GM18499 (cell line): ENCODE measurements at regions not wholly inside any gene's neighbourhood (a gene's known extent, or its start where the extent isn't known, plus 50 kb on each side); places are given as distances from the start of the nearest gene placed in this dataset.
A peak's percentile ranks its signal among the peaks of the same experiment; 100 is the strongest.
"Not testable (repeated sequence)": the region's sequence is repeated elsewhere in the genome, so short reads cannot be mapped to it uniquely, and the experiment has no call there.

Source experiments
- ATAC-seq: cut with Tn5 transposase; IDR thresholded peaks from one replicate; pipeline ENCODE4 v1.9.1; 2021; ENCODE audit warnings: moderate number of reproducible peaks; ENCODE audit not compliant: insufficient read depth, unreplicated experiment

- ATAC-seq, result no peak
These were observed 314.3 kb downstream of the NUP35 start for GRCh38 chr2:183438541-183438940.

GRCh38 chr2:183455056-183455455, 330.8 kb downstream of the NUP35 start:
- ATAC-seq, result no peak

GRCh38 chr2:183456177-183456576, 331.9 kb downstream of the NUP35 start:
- no peak for ATAC-seq

GRCh38 chr2:183458460-183458859, 334.2 kb downstream of the NUP35 start:
- no peak for ATAC-seq

- ATAC-seq, result no peak
These were observed 335.2 kb downstream of the NUP35 start for GRCh38 chr2:183459466-183459865.

GRCh38 chr2:183463821-183464220, 339.6 kb downstream of the NUP35 start:
- no peak for ATAC-seq

GRCh38 chr2:183465048-183465447, 340.8 kb downstream of the NUP35 start:
- no peak for ATAC-seq

- ATAC-seq, result no peak
These were observed 350.9 kb downstream of the NUP35 start for GRCh38 chr2:183474912-183475695.

GRCh38 chr2:183476490-183476889, 352.2 kb downstream of the NUP35 start:
- ATAC-seq, result no peak

- ATAC-seq, result no peak
These were observed 353.1 kb downstream of the NUP35 start for GRCh38 chr2:183477296-183477695.

GRCh38 chr2:183478941-183479595, 354.8 kb downstream of the NUP35 start:
- ATAC-seq, result not testable (repeated sequence)

- ATAC-seq, result no peak
These were observed 363.1 kb downstream of the NUP35 start for GRCh38 chr2:183487326-183487725.

- ATAC-seq, result no peak
These were observed 364.2 kb downstream of the NUP35 start for GRCh38 chr2:183488421-183488820.

- ATAC-seq, result no peak
These were observed 366.2 kb downstream of the NUP35 start for GRCh38 chr2:183490489-183490888.

- ATAC-seq, result no peak
These were observed 366.7 kb downstream of the NUP35 start for GRCh38 chr2:183490914-183491313.

- no peak for ATAC-seq
These were observed 368.8 kb downstream of the NUP35 start for GRCh38 chr2:183493040-183493439.

GRCh38 chr2:183495079-183495478, 370.8 kb downstream of the NUP35 start:
- ATAC-seq, result no peak

- ATAC-seq, result peak; percentile 98
These were observed 371.5 kb downstream of the NUP35 start for GRCh38 chr2:183495589-183496267.

GRCh38 chr2:183497861-183498260, 373.6 kb downstream of the NUP35 start:
- ATAC-seq, result no peak

- ATAC-seq, result peak; percentile 99
These were observed 381.7 kb downstream of the NUP35 start for GRCh38 chr2:183505911-183506310.

GRCh38 chr2:183511154-183511553, 386.9 kb downstream of the NUP35 start:
- ATAC-seq, result no peak
